Activated naive CD4-positive, alpha-beta T cell treated with Interleukin-2 at 50 U/mL for 16 hours (primary cell): ENCODE measurements at regions not wholly inside any gene's neighbourhood (a gene's known extent, or its start where the extent isn't known, plus 50 kb on each side); places are given as distances from the start of the nearest gene placed in this dataset.
"Not testable (repeated sequence)": the region's sequence is repeated elsewhere in the genome, so short reads cannot be mapped to it uniquely, and the experiment has no call there.

Source experiments
- DNase-seq: peaks from one replicate; pipeline ENCODE4 v3.0.0-alpha.2; 2020

GRCh38 chr10:123221418-123221817 is 67.2 kb downstream of the BUB3 start:
- no peak for DNase-seq

- DNase-seq, result no peak
Measured at GRCh38 chr10:123222832-123223231, 68.6 kb downstream of the BUB3 start.

DNA sequence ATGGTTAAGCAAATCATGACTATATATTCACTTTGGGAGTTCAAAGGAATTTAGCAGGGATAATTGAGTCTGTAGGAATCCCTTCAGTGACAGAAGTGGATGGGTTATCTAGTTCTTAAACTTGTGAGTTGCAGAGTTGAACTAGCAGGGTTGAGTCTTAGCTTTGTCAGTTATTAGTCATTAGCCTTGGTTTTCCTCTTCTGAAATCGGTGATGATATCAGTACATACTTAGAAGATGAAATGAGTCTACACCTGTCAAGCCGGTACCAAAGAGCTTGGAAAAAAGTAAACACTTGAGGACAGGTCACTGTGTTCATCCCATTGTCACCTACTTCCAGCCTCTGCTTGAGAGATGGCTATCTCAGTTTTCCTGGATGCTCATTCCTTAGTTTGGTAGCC is 73.5 kb downstream of the BUB3 start:
- no peak for DNase-seq

DNA sequence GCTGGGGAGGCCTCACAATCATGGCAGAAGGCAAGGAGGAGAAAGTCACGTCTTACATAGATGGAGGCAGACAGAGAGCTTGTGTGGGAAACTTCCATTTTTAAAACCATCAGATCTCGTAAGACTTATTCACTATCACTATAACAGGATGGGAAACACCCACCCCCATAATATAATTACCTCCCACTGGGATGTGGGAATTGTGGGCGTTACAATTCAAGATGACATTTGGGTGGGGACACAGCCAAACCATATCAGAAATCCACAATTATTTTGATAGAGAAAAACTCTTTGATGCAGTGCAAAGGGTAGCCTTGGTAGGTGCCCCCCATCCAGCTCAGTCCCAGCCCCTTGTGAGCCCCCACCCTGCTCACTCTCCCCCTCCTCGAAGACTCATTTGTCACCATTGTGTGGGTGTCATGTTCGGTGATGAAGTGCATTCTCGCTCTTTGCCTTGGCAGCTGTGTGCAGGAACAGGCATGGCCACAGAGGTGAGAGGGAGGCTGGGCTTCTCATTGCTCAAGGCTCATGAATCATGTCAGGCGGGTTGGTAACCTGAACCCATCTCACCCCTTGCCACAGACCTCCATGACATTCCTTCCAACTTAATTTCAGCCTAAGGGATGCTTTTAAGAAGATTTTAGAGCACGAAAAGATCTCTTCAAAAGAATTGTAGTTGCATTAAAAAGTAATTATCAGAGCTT is 75.9 kb downstream of the BUB3 start:
- DNase-seq, result no peak

DNA sequence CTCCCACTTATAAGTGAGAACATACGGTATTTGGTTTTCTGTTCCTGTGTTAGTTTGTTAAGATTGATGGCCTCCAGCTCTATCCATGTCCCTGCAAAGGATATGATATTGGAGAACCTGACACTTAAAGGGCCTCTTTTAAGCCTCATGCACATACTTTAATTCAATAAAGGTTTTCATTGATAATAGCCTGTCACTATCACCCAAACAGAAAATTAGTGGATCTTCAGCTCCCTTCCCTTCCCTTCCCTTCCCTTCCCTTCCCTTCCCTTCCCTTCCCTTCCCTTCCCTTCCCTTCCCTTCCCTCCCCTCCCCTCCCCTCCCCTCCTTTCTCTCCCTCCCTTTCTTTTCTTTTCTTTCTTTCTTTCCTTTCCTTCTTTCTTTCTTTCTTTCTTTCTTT is 78.7 kb downstream of the BUB3 start:
- not testable (repeated sequence) for DNase-seq

- not testable (repeated sequence) for DNase-seq
Measured at GRCh38 chr10:123235014-123235413, 80.8 kb downstream of the BUB3 start.

DNA sequence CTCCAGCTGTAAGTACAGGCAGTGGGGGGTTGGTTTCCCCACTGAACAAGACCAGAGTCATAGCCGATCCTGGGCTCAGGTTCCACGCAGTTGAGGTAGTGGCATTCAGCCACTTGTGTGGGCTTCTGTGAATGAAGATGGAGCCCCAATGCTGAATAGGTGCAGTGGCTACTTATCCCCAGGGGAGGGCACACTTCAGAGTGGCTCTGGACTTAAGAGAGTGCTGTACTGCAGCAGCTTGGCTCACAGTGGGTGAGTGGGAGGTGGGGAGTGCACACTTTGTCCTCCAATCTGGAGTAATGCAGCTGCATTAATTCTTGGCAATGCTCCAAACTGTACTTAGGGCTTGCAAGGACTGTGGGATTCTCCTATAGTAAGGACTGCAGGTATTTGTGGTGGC is 81.9 kb downstream of the BUB3 start:
- DNase-seq, result no peak

DNA sequence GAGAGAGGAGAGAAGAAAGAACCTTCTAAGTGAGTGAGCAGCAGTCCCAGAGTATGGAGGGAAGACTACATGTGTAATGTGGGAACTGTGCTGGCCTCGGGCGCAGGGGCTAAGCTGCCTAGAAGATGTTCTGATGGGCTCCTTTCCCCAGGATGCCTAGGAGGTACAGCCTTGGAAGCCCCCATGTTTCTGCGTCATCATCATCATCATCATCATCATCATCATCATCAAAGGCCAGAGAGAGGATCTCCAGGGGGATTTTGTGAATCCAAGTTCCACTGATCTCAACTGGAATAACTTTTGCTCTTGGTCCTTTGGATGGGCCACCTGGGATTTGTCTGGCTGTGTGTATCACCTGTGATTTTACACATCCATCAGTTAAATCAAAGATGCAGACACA is 86.0 kb downstream of the BUB3 start:
- DNase-seq, result no peak

GRCh38 chr10:123240776-123241175 is 86.6 kb downstream of the BUB3 start:
- no peak for DNase-seq

- DNase-seq, result peak; percentile 28
Measured at GRCh38 chr10:123241391-123242141, 87.4 kb downstream of the BUB3 start.

GRCh38 chr10:123244747-123245146 is 90.5 kb downstream of the BUB3 start:
- DNase-seq, result no peak

DNA sequence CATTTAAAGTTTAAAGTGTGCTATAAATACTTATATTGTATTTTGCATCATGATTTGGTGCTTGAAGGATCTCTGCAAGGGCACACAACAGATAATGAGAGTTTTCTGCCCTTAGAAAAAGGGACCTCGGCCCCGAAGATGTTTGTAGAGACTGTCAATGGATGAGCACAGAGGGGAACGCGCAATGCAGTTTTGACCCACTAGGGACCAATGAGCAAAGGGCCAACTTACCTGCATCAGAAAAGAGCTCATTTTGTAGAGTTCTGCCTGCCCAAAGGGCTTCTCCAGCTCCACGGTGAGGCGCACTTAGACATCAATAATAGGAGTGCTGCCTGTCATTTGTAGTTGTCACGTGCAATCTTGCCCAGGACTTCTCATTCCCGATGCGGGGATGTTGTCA is 91.1 kb downstream of the BUB3 start:
- DNase-seq, result no peak

GRCh38 chr10:123249894-123250293 is 95.7 kb downstream of the BUB3 start:
- DNase-seq, result no peak

GRCh38 chr10:123250640-123251039 is 96.4 kb downstream of the BUB3 start:
- no peak for DNase-seq

DNA sequence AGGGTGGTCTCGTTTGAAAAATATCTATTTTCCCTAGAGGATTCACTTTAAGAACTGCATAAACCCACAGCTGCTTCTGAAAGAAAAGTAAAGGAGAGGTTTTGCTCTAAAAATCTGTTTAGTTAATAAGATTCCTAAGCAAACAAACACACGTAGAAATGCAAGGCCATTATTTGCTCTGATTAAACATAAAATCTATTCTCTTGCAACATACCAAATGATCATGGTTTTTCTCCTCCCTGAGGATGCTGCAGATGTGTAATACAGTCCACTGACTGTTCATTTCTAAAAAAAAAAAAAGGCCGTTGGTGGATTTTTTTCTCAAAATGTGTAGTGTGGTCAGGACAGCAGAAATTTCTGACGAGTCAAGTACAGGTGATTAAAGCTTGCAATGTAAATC is 98.6 kb downstream of the BUB3 start:
- no peak for DNase-seq

DNA sequence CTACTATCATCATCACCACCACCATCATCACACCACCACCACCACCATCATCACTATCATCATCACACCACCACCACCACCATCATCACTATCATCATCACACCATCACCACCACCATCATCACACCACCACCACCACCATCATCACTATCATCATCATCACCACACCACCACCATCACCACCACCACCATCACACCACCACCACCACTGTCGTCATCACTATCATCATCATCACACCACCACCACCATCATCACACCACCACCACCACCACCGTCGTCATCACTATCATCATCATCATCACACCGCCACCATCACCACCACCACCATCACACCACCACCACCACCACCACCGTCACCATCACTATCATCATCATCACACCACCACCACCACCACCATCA is 100.1 kb downstream of the BUB3 start:
- not testable (repeated sequence) for DNase-seq

- no peak for DNase-seq
Measured at GRCh38 chr10:123257904-123258456, 103.8 kb downstream of the BUB3 start.

DNA sequence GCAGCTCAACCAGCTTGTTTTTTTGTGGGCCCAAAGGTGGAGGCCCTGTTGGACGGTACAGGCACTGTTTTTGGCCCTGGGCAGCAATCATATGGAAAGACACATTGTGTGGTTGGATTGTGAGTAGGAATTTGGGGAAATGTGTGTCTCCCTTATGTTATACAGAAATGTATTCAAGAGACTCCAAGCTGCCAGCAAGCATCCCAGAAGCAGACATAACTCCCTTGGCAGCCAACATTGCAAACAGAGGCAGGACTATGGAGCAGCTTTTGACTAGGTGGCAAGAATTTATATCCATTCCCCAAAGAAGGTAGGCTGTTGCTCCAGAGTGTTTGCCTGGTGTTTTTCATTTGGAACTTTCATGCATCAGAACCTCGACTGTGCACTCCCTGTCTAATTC is 104.9 kb downstream of the BUB3 start:
- no peak for DNase-seq

- no peak for DNase-seq
Measured at GRCh38 chr10:123259791-123260190, 105.6 kb downstream of the BUB3 start.

GRCh38 chr10:123262456-123262855 is 108.3 kb downstream of the BUB3 start:
- no peak for DNase-seq

GRCh38 chr10:123266971-123267370 is 112.8 kb downstream of the BUB3 start:
- DNase-seq, result no peak

GRCh38 chr10:123269017-123269552 is 114.9 kb downstream of the BUB3 start:
- no peak for DNase-seq

- DNase-seq, result no peak
Measured at GRCh38 chr10:123269675-123270074, 115.5 kb downstream of the BUB3 start.

GRCh38 chr10:123270221-123270620 is 116.0 kb downstream of the BUB3 start:
- DNase-seq, result no peak
